Bone marrow (tissue), 2 donors: ENCODE measurements at regions not wholly inside any gene's neighbourhood (a gene's known extent, or its start where the extent isn't known, plus 50 kb on each side); places are given as distances from the start of the nearest gene placed in this dataset.
"Not testable (repeated sequence)": the region's sequence is repeated elsewhere in the genome, so short reads cannot be mapped to it uniquely, and the experiment has no call there.

Experiments
- DNase-seq, 2 donors: peaks; one replicate each; lab custom pipeline; 2025; lab: John Stamatoyannopoulos, UW

GRCh38 chr6:166806217-166806838 lies 150.0 kb downstream of the RNASET2 start:
- DNase-seq: no peak

GRCh38 chr6:166803471-166803870 lies 152.9 kb downstream of the RNASET2 start:
- DNase-seq: no peak

- DNase-seq: no peak
Observed at GRCh38 chr6:166802401-166802800, 153.9 kb downstream of the RNASET2 start.

- no peak for DNase-seq
Observed at GRCh38 chr6:166800137-166800536, 156.2 kb downstream of the RNASET2 start.

DNA sequence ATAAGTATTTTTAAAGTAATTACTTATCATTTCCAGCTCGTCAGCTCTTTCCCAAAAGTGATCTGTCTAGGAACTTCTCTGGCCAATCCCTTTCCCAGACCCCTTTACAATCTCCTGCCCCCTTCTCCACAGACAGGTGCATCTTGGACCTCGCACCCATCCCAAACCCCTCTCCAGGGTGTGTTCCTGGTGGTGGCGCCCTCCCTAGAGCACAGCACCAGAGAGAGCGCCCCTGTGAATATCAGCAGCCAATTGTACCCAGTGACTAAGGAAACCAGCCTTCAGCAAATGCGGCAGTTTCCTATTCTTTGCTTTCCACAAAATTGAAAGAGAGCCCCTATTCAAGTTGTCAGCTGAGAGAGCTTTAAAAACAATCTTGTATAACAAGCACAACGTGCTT lies 157.7 kb downstream of the RNASET2 start:
- no peak for DNase-seq

- no peak for DNase-seq
Observed at GRCh38 chr6:166796610-166797009, 159.7 kb downstream of the RNASET2 start.

DNA sequence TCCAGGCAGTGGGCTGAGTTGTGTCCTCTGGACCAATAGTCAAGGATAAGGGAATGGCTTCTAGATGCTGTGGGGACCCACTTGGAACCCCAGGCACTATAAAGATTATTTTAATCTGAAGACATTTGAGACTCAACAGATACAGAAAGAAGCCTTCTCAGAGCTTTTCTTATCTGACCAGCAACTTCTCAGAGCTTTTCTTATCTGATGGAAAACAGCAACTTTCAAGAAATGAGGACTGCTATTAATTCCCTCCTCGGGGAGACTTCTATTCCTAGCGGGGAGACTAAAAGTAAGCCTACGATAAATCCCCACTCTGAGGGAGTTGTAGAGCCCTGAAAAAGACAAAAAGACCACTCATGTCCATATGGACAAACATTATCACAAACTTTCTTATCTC lies 160.5 kb downstream of the RNASET2 start:
- no peak for DNase-seq

DNA sequence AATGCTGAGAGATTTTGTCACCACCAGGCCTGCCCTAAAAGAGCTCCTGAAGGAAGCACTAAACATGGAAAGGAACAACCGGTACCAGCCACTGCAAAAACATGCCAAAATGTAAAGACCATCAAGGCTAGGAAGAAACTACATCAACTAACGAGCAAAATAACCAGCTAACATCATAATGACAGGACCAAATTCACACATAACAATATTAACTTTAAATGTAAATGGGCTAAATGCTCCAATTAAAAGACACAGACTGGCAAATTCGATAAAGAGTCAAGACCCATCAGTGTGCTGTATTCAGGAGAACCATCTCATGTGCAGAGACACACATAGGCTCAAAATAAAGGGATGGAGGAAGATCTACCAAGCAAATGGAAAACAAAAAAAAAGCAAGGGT lies 163.8 kb upstream of the RPS6KA2 start:
- DNase-seq: not testable (repeated sequence)

- not testable (repeated sequence) for DNase-seq
Observed at GRCh38 chr6:166788846-166789529, 161.9 kb upstream of the RPS6KA2 start.

DNA sequence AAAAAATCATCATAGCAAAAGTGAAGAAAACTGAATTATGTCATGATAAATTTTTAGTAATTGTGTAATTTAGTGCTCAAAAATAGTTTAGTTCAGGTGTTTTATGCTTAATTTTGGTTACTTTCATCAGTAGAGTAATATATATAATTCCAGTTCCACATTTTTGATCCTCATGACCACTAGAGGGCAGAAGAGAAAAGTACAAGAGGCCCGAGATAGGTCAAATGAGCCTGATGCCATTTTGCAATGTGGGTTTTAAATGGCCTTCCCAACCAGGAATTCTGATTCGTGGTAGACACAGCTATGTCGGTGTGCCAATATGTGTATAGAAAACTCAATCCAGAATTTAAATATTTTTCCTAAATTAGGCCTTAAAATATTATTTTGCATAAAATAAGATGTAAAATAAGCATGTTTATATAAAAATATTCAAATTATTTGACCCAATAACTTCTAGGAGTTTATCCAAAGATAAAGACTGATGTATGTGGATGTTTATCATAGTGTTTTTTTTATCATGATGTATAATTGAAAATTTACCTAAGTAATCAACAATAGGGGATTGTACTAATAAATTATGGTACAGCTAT lies 159.7 kb upstream of the RPS6KA2 start:
- peak in 1 of 2 donors; percentile 73 for DNase-seq

- no peak for DNase-seq
Observed at GRCh38 chr6:166785131-166785530, 158.1 kb upstream of the RPS6KA2 start.

DNA sequence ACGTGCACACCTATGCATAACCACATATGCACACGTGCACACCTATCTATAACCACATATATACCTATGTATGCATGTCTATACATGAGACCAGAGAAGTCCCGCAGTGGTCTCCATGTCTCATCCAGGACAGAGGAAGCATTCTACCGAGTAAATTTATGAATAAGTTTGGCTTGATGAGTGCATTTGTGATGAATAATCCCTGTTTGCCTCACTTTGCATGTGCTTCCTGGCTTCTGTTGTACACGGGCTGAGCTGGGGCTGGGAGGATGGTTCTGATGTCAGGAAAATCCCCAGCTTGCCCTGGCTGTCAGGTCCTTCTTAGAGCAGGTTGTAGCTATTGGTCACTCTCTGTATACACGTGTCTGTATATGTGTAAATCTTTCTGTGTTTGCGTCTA lies 157.6 kb upstream of the RPS6KA2 start:
- no peak for DNase-seq

- no peak for DNase-seq
Observed at GRCh38 chr6:166782520-166782919, 155.5 kb upstream of the RPS6KA2 start.

DNA sequence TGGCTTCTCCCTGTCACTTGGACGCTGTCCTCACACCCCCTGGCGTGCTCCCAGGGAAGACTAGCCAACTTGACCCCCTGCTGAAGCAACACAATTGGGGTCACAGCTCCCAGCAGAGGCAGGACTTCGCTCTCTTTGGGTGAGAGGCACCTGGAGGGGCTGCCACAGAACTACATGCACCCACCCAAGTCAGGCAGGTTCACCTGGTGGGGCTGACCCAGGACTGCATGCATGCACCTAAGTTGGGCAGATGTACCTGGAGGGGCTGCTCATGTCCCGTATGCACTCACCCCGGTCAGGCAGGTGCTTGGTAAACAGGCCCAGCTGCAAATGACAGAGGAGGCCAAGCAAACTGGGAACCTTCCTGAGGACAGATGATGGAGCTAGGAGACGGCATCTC lies 154.3 kb upstream of the RPS6KA2 start:
- no peak for DNase-seq

GRCh38 chr6:166779963-166780683 lies 153.1 kb upstream of the RPS6KA2 start:
- no peak for DNase-seq

- DNase-seq: no peak
Observed at GRCh38 chr6:166779381-166779780, 152.3 kb upstream of the RPS6KA2 start.

GRCh38 chr6:166778776-166779175 lies 151.7 kb upstream of the RPS6KA2 start:
- DNase-seq: no peak

DNA sequence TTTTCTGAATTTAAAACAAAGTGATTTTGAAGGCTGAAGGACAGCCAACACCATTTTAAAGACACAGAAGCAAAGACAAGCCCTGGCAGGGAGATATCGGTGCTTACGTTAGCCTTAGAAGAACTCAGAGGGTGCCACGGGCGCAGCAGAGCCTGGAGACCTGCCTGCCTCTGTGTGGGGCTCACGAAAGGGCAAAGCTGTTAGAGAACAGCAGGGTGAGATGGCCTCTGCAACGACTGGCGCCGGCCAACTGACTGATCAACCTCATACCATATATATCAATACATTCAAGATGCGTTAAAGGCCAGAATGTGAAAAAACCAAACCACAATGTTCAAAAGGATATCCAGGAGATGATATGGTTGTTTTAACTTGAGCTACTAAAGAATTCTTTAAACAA lies 151.0 kb upstream of the RPS6KA2 start:
- DNase-seq: no peak

DNA sequence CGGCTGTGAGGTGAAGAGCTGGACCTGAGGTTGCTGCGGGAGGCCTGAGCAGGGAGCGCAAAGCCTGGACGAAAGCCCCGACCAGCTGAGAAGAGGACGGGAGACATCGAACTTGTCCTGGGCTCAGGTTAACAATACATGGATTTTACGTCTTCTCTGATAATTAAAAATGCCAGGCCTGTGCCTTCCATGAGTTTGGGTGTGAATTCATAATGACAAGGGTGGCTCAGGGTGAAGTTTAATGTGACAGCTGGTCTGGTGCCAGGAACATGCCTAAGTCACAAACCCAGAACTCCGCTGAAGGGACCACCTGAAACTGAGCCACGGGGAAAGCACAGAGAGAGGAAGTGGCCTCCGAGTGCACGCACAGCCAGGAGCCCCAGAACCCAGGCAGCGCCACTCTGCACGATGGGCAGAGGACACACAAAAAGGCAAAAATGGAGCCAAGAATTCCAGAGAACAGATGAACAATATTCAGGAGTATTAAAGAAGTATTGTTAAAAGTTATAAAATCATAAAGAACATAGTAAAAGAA lies 150.1 kb upstream of the RPS6KA2 start:
- no peak for DNase-seq

DNA sequence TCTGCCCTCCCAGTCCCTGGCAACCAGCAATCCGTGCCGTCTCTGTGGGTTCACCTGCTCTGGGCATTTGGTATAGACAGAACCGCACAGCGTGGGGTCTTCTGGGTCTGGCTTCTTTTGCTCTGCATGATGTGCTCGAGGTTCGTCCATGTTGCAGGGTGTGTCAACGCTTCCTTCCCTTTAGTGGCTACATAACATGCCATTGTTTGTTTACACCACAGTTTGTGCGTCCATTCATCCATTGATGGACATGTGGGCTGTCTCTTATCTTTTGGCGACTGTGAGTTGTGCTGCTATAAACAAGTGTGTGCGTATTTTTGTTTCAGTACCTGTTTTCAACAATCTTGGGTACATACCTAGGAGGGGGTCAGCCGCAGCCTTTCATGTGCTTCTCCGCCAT lies 149.5 kb upstream of the RPS6KA2 start:
- no peak for DNase-seq

DNA sequence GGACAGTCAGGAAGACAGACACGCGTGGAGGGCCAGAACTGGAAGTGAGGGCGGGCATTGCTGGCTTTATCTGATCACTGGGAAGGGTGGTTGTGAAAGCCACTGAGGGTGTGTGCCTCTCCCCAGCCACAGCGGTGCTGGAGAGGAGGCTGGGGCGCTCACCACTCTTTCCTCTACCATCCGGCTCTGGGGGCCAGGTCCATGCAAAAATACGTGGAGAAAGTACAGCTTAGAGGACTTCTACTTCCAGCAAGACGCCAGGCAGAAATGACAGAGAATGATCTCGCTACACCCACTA lies 148.8 kb upstream of the RPS6KA2 start:
- no peak for DNase-seq

- peak in 1 of 2 donors; percentile 49 for DNase-seq
Observed at GRCh38 chr6:166775180-166775922, 148.3 kb upstream of the RPS6KA2 start.
